GM19238 (cell line): ENCODE measurements at regions not wholly inside any gene's neighbourhood (a gene's known extent, or its start where the extent isn't known, plus 50 kb on each side); places are given as distances from the start of the nearest gene placed in this dataset.

Experiments
- DNase-seq: peaks from one replicate; pipeline ENCODE4 v3.0.0; 2011; ENCODE audit warnings: low spot score; ENCODE audit not compliant: insufficient read length

DNA sequence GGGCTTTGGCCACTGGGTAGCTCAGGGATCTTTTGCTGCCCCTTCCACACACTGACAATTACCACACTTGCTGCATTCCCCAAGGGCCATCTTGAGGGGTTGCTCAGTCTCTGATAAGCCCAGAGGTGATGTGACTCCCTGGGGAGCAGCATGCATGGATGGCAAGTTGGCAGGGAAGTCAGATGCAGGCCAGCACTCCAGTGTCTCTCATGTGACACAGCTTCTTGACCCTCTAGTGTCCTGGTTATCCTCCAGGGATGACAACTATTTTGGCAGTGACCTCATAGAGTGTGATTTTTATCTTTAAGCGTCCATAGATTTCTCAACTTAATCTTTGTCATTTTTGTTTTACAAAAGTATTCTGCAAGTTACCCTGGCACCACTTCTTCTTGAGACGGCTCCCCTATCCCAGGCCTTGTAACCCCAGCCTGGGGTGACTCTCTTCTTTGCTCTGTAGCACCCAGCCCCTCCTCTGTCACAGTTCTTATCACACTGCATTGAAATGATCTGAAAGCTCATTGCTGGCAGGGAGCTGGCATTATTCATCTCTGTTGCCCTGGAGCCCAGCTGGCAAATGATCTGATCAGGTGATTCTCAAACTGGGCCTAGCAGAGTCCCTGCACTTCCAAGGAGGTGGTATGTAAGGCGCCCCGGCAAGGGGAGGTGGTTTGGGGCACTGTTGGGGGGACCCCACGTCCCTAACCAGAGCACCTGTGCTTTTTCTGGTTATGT, 72.6 kb downstream of the TENT5C start:
- DNase-seq, result no peak

- DNase-seq, result no peak
Measured at GRCh38 chr1:117679299-117679698, 73.5 kb downstream of the TENT5C start.

GRCh38 chr1:117679868-117680267, 74.0 kb downstream of the TENT5C start:
- DNase-seq, result no peak

- DNase-seq, result no peak
Measured at GRCh38 chr1:117680316-117681002, 74.6 kb downstream of the TENT5C start.

GRCh38 chr1:117681093-117681900, 75.4 kb downstream of the TENT5C start:
- DNase-seq, result no peak

- DNase-seq, result no peak
Measured at GRCh38 chr1:117681901-117682250, 76.0 kb downstream of the TENT5C start.

DNA sequence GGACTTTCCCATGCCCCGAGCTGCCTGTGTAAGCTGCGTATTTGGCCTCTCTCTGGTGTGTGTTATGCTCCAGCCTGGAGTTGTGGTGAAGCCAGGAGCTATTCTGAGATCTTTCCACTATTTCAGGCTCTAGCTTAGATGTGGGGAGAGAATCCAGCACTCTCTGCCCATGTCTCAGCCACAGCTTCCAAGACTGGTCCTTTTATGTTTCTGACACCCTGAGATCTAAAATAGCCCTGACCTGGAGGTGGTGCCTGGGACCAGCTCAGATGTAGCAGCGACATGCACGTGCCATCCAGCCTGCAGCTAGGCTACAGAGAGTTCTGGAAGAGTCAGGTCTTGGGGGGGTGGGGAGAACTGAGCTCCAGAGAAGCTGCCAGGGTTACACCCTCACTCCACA, 76.5 kb downstream of the TENT5C start:
- no peak for DNase-seq

GRCh38 chr1:117683571-117684285, 77.9 kb downstream of the TENT5C start:
- no peak for DNase-seq

DNA sequence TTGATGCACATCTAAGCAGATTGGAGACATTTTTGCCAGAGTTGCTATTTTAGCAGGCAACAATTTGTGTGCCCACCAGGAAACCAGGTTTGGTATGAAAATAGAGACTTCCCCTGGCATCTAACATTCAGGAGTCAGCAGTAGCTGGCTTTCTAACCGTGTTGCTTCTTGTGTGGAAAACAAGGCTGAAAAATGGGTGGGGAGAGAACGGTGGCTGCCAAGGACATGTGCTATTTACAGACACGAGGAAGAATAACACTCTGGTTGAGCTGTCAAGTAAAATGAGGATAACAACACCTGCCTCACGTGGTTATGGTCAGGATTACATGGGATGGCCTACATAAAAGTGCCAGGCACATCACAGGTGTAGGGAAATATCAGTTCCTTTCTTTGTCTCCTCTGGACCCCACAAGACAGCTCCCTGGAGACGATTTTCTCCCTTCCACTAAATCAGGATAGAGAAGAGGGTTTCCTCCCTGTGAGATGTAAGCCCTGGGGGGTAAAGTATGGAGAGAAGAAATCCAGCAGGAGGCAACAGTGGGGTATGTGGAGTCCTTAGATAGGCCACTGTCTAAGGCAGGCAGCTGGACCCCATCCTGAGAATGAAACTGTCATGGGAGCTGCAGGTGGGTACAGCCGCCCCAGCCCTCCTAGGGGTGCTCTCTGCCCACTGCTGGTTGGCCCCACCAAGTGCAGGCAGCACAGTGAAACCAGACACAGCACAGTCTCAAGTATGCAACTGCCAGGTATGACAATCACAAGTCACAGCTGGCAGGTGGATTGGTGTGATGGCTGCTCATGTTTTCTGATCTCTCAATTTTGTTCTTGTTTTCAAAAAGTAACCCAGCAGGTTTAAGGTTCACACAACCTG, 80.3 kb downstream of the TENT5C start:
- no peak for DNase-seq

GRCh38 chr1:117686907-117687306, 81.1 kb downstream of the TENT5C start:
- DNase-seq, result no peak

DNA sequence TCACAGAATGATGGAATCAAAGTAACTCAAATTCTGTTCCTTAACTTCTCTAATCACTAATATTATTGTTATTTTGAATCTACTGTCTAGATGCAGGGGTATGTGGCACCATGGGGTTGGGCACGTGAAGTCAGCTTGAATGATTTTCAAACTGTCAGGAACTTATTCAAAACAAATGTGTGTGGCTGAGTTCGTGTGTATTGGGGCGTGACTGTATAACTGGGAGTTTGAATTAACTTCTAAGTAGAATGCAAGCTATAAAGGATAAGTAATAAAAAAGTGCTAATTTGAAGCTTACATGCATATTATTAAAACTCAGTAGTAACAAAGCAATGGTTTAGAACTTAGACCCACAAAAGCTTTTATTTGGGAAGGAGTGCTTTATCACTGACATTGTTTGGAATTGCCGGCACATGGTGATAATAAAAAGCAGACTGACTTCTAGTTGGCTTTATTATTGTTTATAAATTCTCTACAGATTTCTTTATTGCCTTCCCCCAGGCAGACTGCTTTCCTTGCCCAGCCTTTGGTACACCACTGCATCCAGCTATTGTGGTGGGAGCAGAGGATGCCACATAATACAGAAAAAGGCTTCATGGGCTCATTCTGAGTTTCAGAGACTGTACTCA, 84.3 kb downstream of the TENT5C start:
- no peak for DNase-seq

DNA sequence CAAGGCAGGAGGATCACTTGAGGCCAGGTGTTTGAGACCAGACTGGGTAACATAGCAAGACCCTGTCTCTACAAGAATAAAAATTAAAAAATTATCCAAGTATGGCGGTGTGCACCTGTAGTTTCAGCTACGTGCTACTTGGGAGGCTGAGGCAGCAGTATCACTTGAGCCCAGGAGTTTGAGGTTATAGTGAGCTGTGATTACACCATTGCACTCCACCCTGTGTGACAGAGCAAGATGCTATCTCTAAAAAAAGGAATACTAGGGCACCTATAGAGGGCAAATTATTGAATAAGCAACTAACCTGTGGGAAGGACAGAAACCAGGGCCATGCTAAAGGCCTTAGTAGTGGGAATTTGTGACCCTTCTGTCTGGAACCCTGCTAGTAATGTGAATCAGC, 86.1 kb downstream of the TENT5C start:
- DNase-seq, result no peak

GRCh38 chr1:117694543-117694942, 88.7 kb downstream of the TENT5C start:
- no peak for DNase-seq

- DNase-seq, result no peak
Measured at GRCh38 chr1:117695796-117696490, 90.1 kb downstream of the TENT5C start.

DNA sequence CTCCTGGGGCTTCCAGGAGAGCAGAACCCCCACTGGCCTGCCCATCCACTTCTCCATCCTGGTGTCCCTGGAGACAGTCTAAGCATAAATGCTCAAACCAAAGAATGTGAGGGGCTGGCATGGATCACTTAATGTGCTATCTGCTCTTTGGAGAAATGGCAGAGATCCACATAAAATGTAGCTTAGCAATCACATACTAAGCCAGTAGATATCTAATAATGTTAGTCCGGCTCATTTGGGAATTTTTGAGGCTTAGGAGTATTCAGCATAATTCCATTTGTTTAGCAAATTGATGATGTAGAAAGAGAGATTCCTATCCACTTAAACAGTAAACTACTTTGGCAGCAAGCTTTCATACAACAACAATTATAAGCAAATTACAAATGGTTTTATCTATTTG, 90.7 kb downstream of the TENT5C start:
- DNase-seq, result no peak

- DNase-seq, result no peak
Measured at GRCh38 chr1:117697220-117697781, 91.5 kb downstream of the TENT5C start.

- no peak for DNase-seq
Measured at GRCh38 chr1:117698398-117699160, 92.7 kb downstream of the TENT5C start.

DNA sequence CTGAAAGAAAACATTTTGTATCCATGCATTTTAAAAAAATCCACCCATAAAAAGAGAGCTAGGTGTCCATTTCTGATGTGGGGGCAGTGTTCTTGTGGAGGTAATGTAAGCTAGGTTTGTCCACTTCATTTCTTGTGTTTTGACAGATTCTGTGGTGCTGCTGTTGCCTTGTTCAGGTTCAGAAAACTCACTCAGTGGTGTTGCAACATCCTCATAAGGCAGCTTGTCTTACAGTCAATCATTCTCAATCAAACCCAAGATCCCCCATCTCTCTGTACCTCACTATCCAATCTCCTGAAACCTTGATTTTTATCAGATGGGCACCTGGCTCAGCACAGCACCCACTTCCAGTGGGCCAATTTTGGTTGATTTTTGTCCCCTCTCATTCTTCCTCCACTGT, 94.1 kb downstream of the TENT5C start:
- no peak for DNase-seq

DNA sequence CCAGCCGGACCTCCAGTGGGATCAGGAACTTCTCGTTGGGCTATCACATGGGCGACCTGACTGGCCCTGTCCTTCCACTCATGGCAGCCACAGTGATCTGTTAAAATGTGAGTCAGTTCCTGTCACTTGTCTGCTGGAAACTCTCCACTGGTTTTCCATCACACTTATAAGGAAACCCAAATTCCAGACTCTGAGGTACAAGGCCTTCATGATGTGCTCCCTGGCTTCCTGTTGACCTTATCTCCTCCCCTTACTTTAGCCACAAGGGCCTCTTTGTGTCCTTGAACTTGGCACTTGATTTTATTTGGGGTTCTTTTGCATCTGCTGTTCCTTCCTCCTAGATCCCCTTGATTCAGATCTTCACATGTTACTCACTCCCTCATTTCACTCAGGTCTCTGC, 96.8 kb downstream of the TENT5C start:
- no peak for DNase-seq
